ENCODE measurements at regions not wholly inside any gene's neighbourhood (a gene's known extent, or its start where the extent isn't known, plus 50 kb on each side); places are given as distances from the start of the nearest gene placed in this dataset.

DNA sequence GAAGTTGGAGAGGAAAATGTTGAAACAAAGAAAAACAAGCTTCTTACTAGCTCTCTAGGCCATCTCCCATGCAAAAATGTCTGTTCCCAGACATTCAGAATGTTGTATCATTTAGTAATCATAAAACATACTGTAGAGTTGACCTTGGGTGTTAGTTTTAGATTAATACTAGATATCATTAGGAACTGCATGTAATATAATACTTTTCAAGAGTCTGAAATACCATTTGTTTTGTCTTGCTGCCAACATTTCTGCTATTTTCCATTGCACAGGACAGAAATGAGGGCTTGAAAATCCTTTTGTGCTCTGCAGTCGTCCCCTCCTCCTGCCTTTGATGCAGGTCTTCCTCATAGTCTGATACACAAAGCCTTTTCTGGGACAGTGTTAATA lies 89.5 kb upstream of the RBMS1 start (continued):
- TF ChIP-seq JAZF1 (CRISPR knock-in tag; IDR thresholded peaks at IDR 0.05) (no peak), ZNF138 (CRISPR knock-in tag; conservative IDR thresholded peaks at IDR 0.05) (no peak)
- TF ChIP-seq, protein P1, sequence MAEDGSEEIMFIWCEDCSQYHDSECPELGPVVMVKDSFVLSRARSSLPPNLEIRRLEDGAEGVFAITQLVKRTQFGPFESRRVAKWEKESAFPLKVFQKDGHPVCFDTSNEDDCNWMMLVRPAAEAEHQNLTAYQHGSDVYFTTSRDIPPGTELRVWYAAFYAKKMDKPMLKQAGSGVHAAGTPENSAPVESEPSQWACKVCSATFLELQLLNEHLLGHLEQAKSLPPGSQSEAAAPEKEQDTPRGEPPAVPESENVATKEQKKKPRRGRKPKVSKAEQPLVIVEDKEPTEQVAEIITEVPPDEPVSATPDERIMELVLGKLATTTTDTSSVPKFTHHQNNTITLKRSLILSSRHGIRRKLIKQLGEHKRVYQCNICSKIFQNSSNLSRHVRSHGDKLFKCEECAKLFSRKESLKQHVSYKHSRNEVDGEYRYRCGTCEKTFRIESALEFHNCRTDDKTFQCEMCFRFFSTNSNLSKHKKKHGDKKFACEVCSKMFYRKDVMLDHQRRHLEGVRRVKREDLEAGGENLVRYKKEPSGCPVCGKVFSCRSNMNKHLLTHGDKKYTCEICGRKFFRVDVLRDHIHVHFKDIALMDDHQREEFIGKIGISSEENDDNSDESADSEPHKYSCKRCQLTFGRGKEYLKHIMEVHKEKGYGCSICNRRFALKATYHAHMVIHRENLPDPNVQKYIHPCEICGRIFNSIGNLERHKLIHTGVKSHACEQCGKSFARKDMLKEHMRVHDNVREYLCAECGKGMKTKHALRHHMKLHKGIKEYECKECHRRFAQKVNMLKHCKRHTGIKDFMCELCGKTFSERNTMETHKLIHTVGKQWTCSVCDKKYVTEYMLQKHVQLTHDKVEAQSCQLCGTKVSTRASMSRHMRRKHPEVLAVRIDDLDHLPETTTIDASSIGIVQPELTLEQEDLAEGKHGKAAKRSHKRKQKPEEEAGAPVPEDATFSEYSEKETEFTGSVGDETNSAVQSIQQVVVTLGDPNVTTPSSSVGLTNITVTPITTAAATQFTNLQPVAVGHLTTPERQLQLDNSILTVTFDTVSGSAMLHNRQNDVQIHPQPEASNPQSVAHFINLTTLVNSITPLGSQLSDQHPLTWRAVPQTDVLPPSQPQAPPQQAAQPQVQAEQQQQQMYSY (CRISPR knock-in tag; IDR thresholded peaks at IDR 0.05): no peak

DNA sequence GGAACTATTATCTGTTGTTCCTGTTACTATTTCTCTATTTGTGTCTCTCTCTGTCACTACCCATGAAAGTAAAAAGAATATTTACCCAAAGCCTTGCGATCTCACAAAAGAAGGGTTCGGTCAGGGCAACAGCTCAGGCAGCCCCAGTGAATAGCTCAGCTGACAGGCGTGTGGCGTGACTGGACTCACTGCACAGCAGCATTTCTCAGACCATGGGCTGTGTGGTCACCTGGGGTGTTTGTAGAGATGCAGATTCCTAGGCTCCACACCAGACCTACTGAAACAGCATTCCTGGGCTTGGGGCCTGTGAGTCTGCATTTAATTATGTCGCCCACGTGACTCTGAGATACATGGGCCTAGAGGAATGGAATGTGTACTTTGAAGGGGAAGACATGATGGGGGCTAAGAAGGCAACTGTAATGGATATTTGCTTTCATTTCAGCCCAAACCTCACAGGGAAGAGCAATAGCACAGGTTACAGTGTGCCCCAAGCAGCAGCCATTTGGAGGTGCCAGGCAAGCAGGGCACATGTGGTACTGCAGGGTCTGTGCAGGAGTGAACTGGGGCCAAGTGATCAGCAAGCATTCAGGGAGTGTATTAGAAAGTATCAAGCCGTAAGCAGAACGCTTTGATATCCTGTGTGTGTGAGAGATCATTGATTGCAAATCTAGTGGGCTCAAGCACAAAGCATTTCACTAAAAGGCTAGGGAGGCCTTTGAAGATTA lies 90.4 kb upstream of the RBMS1 start:
- Mint-ChIP-seq H3K36me3 (no peaks in the 10 kb centered on the region), H3K4me3 (no peak overlapping the region), H3K27ac (peak overlapping the region; percentile 22; the same call in 1 of the 2 replicates), H3K27me3 (ENCODE audit: low read depth) (no peaks in the 10 kb centered on the region), H3K9me3 (no peaks in the 10 kb centered on the region), H3K4me1 (peaks cover 48% of the 10 kb centered on the region)
- ChIA-PET POLR2A (no interaction called here), CTCF (interaction anchor here (0.6 to 1.2 kb wide), 2 partner anchors 328 to 409 kb away, joined by 3 to 4 read pairs; no protein-coding TSS in a partner anchor)
- ATAC-seq: no peak; the same call in 1 of the 2 replicates
- no peak for DNase-seq (ENCODE audit: low spot score)
- TF ChIP-seq, protein P2, sequence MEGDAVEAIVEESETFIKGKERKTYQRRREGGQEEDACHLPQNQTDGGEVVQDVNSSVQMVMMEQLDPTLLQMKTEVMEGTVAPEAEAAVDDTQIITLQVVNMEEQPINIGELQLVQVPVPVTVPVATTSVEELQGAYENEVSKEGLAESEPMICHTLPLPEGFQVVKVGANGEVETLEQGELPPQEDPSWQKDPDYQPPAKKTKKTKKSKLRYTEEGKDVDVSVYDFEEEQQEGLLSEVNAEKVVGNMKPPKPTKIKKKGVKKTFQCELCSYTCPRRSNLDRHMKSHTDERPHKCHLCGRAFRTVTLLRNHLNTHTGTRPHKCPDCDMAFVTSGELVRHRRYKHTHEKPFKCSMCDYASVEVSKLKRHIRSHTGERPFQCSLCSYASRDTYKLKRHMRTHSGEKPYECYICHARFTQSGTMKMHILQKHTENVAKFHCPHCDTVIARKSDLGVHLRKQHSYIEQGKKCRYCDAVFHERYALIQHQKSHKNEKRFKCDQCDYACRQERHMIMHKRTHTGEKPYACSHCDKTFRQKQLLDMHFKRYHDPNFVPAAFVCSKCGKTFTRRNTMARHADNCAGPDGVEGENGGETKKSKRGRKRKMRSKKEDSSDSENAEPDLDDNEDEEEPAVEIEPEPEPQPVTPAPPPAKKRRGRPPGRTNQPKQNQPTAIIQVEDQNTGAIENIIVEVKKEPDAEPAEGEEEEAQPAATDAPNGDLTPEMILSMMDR (IDR thresholded peaks at IDR 0.05): no peak
- TF ChIP-seq, protein P3, sequence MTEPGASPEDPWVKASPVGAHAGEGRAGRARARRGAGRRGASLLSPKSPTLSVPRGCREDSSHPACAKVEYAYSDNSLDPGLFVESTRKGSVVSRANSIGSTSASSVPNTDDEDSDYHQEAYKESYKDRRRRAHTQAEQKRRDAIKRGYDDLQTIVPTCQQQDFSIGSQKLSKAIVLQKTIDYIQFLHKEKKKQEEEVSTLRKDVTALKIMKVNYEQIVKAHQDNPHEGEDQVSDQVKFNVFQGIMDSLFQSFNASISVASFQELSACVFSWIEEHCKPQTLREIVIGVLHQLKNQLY (CRISPR knock-in tag; IDR thresholded peaks at IDR 0.05): no peak
- TF ChIP-seq, protein P4, sequence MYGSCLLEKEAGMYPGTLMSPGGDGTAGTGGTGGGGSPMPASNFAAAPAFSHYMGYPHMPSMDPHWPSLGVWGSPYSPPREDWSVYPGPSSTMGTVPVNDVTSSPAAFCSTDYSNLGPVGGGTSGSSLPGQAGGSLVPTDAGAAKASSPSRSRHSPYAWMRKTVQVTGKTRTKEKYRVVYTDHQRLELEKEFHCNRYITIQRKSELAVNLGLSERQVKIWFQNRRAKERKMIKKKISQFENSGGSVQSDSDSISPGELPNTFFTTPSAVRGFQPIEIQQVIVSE (CRISPR knock-in tag; IDR thresholded peaks at IDR 0.05; ENCODE audit: borderline replicate concordance): no peak
- TF ChIP-seq, protein P5, sequence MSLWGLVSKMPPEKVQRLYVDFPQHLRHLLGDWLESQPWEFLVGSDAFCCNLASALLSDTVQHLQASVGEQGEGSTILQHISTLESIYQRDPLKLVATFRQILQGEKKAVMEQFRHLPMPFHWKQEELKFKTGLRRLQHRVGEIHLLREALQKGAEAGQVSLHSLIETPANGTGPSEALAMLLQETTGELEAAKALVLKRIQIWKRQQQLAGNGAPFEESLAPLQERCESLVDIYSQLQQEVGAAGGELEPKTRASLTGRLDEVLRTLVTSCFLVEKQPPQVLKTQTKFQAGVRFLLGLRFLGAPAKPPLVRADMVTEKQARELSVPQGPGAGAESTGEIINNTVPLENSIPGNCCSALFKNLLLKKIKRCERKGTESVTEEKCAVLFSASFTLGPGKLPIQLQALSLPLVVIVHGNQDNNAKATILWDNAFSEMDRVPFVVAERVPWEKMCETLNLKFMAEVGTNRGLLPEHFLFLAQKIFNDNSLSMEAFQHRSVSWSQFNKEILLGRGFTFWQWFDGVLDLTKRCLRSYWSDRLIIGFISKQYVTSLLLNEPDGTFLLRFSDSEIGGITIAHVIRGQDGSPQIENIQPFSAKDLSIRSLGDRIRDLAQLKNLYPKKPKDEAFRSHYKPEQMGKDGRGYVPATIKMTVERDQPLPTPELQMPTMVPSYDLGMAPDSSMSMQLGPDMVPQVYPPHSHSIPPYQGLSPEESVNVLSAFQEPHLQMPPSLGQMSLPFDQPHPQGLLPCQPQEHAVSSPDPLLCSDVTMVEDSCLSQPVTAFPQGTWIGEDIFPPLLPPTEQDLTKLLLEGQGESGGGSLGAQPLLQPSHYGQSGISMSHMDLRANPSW (CRISPR knock-in tag; conservative IDR thresholded peaks at IDR 0.05; ENCODE audit: low read depth): no peak
- TF ChIP-seq, protein P6, sequence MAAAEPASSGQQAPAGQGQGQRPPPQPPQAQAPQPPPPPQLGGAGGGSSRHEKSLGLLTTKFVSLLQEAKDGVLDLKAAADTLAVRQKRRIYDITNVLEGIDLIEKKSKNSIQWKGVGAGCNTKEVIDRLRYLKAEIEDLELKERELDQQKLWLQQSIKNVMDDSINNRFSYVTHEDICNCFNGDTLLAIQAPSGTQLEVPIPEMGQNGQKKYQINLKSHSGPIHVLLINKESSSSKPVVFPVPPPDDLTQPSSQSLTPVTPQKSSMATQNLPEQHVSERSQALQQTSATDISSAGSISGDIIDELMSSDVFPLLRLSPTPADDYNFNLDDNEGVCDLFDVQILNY (CRISPR knock-in tag; IDR thresholded peaks at IDR 0.05): no peak
- TF ChIP-seq ELF4 (CRISPR knock-in tag; IDR thresholded peaks at IDR 0.05; ENCODE audit: low read depth): no peak
- TF ChIP-seq, protein P7, sequence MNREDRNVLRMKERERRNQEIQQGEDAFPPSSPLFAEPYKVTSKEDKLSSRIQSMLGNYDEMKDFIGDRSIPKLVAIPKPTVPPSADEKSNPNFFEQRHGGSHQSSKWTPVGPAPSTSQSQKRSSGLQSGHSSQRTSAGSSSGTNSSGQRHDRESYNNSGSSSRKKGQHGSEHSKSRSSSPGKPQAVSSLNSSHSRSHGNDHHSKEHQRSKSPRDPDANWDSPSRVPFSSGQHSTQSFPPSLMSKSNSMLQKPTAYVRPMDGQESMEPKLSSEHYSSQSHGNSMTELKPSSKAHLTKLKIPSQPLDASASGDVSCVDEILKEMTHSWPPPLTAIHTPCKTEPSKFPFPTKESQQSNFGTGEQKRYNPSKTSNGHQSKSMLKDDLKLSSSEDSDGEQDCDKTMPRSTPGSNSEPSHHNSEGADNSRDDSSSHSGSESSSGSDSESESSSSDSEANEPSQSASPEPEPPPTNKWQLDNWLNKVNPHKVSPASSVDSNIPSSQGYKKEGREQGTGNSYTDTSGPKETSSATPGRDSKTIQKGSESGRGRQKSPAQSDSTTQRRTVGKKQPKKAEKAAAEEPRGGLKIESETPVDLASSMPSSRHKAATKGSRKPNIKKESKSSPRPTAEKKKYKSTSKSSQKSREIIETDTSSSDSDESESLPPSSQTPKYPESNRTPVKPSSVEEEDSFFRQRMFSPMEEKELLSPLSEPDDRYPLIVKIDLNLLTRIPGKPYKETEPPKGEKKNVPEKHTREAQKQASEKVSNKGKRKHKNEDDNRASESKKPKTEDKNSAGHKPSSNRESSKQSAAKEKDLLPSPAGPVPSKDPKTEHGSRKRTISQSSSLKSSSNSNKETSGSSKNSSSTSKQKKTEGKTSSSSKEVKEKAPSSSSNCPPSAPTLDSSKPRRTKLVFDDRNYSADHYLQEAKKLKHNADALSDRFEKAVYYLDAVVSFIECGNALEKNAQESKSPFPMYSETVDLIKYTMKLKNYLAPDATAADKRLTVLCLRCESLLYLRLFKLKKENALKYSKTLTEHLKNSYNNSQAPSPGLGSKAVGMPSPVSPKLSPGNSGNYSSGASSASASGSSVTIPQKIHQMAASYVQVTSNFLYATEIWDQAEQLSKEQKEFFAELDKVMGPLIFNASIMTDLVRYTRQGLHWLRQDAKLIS (CRISPR knock-in tag; IDR thresholded peaks at IDR 0.05; ENCODE audit: borderline replicate concordance): no peak
- TF ChIP-seq, protein P8, sequence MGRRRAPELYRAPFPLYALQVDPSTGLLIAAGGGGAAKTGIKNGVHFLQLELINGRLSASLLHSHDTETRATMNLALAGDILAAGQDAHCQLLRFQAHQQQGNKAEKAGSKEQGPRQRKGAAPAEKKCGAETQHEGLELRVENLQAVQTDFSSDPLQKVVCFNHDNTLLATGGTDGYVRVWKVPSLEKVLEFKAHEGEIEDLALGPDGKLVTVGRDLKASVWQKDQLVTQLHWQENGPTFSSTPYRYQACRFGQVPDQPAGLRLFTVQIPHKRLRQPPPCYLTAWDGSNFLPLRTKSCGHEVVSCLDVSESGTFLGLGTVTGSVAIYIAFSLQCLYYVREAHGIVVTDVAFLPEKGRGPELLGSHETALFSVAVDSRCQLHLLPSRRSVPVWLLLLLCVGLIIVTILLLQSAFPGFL (CRISPR knock-in tag; IDR thresholded peaks at IDR 0.05; ENCODE audit: borderline replicate concordance): no peak
- TF ChIP-seq GABPB1 (CRISPR knock-in tag; IDR thresholded peaks at IDR 0.05): no peak
- no peak for TF ChIP-seq FOXJ3 (CRISPR knock-in tag; IDR thresholded peaks at IDR 0.05; ENCODE audit: borderline replicate concordance)
- TF ChIP-seq, protein P9, sequence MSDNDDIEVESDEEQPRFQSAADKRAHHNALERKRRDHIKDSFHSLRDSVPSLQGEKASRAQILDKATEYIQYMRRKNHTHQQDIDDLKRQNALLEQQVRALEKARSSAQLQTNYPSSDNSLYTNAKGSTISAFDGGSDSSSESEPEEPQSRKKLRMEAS (CRISPR knock-in tag; IDR thresholded peaks at IDR 0.05): no peak
